ENCODE measurements at regions not wholly inside any gene's neighbourhood (a gene's known extent, or its start where the extent isn't known, plus 50 kb on each side); places are given as distances from the start of the nearest gene placed in this dataset.

DNA sequence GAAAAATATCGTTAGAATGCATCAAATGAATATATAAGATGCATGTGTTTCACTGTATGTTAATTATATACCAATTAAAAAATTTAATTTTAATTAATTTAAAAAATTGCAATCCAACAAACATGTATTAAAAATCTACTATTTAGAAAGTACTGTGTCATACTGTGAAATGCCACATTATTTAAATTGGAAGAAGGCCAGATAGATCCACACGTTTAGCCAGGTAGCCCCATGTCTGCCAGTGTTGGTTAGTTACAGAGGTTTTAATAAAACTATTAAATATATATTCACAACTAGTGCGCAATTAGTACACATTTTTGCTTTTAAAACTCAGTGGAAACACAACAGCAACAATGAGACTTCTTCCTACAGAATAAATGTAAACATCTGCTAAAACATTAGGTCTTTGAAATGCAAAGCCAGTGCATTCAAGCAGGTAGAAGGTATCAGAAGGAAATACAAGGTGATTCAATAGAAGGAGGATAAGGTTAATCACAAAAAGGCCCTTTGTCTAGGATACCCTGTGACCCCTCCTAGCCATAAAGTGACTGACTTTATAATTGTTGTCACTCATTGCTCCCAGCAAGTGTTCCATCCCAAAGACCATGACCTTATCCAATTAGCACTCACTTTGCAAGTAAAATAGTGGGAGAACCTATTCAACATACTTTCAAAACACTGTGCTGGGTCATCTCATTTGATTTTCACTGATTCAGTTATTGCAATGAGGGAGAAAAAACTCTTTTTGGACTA, 211.5 kb downstream of the TTLL7 start:
- H3K4me1 ChIP-seq (ENCODE audit: insufficient read depth, low read length), result no peaks in the 10 kb centered on the region
- no peaks in the 10 kb centered on the region for H3K4me1 Mint-ChIP-seq (ENCODE audit: low read depth)
- no peak overlapping the region for H3K27ac Mint-ChIP-seq
- peaks cover 4% of the 10 kb centered on the region for H3K9me3 Mint-ChIP-seq
- no peak overlapping the region for H3K4me3 Mint-ChIP-seq
- TF ChIP-seq, protein P1, sequence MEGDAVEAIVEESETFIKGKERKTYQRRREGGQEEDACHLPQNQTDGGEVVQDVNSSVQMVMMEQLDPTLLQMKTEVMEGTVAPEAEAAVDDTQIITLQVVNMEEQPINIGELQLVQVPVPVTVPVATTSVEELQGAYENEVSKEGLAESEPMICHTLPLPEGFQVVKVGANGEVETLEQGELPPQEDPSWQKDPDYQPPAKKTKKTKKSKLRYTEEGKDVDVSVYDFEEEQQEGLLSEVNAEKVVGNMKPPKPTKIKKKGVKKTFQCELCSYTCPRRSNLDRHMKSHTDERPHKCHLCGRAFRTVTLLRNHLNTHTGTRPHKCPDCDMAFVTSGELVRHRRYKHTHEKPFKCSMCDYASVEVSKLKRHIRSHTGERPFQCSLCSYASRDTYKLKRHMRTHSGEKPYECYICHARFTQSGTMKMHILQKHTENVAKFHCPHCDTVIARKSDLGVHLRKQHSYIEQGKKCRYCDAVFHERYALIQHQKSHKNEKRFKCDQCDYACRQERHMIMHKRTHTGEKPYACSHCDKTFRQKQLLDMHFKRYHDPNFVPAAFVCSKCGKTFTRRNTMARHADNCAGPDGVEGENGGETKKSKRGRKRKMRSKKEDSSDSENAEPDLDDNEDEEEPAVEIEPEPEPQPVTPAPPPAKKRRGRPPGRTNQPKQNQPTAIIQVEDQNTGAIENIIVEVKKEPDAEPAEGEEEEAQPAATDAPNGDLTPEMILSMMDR (IDR thresholded peaks at IDR 0.05), result no peak
- no peaks in the 10 kb centered on the region for H3K27me3 Mint-ChIP-seq
- DNase-seq (no peak), ATAC-seq (ENCODE audit: poor library complexity) (no peak)
- peaks cover 0 to 8% of the 10 kb centered on the region in 2 experiments for H3K9me3 ChIP-seq (ENCODE audit: control insufficient read depth in 1 of 2, insufficient read depth in 1 of 2, low read length in 2 of 2)
- no peaks in the 10 kb centered on the region for H3K36me3 ChIP-seq (ENCODE audit: insufficient read depth, low read length)
- ChIA-PET CTCF (no interaction called here), POLR2A (no interaction called here)
- no peaks in the 10 kb centered on the region for H3K36me3 Mint-ChIP-seq (ENCODE audit: low read depth)
- intact Hi-C loops (cut with DNase I, micrococcal nuclease), result no loop called here
- no peak overlapping the region for H3K4me3 ChIP-seq (ENCODE audit: low read length)
- H3K27me3 ChIP-seq (ENCODE audit: control insufficient read depth in 1 of 2, insufficient read depth in 2 of 2, low read length in 2 of 2), result no peaks in the 10 kb centered on the region
- no peak overlapping the region for H3K27ac ChIP-seq (ENCODE audit: low read depth in 1 of 2, low read length in 2 of 2)

DNA sequence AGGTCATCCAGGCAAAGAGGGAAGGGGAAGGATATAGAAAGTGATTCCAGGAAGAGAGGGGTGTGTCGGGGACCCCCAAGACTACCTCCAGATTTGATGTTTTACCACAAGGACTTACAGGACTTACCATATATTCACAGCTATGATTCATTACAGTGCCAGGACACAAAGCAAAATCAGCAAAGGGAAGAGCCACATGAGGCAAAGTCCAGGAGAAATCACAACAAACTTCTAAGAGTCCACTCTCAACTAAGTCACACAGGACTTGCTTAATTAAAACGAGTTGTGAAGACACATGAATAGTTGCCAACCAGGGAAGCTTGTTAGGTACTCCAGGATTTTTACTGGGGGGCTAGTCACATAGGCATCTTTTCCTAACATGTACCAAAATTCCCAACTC, 217.3 kb downstream of the TTLL7 start:
- no peaks in the 10 kb centered on the region for H3K36me3 ChIP-seq (ENCODE audit: insufficient read depth, low read length)
- no peaks in the 10 kb centered on the region for H3K27me3 Mint-ChIP-seq
- no peaks in the 10 kb centered on the region for H3K27me3 ChIP-seq (ENCODE audit: control insufficient read depth in 1 of 2, insufficient read depth in 2 of 2, low read length in 2 of 2)
- CTCF ChIA-PET, result no interaction called here
- no peaks in the 10 kb centered on the region for H3K4me1 ChIP-seq (ENCODE audit: insufficient read depth, low read length)
- DNase-seq (no peak), ATAC-seq (ENCODE audit: poor library complexity) (no peak)
- H3K36me3 Mint-ChIP-seq (ENCODE audit: low read depth), result no peaks in the 10 kb centered on the region
- no peak overlapping the region for H3K4me3 ChIP-seq (ENCODE audit: low read length)
- H3K9me3 Mint-ChIP-seq, result peaks cover 4% of the 10 kb centered on the region
- H3K27ac ChIP-seq (ENCODE audit: low read depth in 1 of 2, low read length in 2 of 2), result no peak overlapping the region
- POLR2A ChIA-PET, result no interaction called here
- peaks cover 0 to 8% of the 10 kb centered on the region in 2 experiments for H3K9me3 ChIP-seq (ENCODE audit: control insufficient read depth in 1 of 2, insufficient read depth in 1 of 2, low read length in 2 of 2)
- H3K4me3 Mint-ChIP-seq, result no peak overlapping the region
- TF ChIP-seq, protein P1 (IDR thresholded peaks at IDR 0.05), result no peak
- intact Hi-C loops (cut with DNase I, micrococcal nuclease), result no loop called here
- no peak overlapping the region for H3K27ac Mint-ChIP-seq
- no peaks in the 10 kb centered on the region for H3K4me1 Mint-ChIP-seq (ENCODE audit: low read depth)

DNA sequence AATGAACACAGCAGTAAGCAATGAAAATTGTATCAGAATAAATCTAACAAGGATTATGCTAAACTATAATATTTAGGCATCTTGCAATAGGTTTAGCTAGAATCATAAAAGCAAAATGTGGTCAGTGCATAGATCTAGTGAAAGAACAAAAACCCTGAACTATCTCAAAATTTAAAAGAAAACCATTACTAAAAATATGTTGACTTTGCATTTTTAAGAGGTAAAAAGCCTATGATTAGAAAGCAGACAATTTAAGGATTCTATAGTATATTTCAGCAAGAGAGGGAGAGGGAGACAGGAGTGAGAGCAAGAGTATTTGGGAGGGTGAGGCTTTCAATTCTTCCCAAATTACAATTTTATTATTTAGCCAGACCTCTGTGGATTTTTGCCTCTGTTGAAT, 219.4 kb downstream of the TTLL7 start:
- intact Hi-C loops (cut with DNase I, micrococcal nuclease), result no loop called here
- no peaks in the 10 kb centered on the region for H3K36me3 ChIP-seq (ENCODE audit: insufficient read depth, low read length)
- DNase-seq (no peak), ATAC-seq (ENCODE audit: poor library complexity) (no peak)
- Mint-ChIP-seq H3K27ac (no peak overlapping the region), H3K4me1 (ENCODE audit: low read depth) (no peaks in the 10 kb centered on the region), H3K4me3 (no peak overlapping the region), H3K9me3 (peaks cover 4% of the 10 kb centered on the region), H3K36me3 (ENCODE audit: low read depth) (no peaks in the 10 kb centered on the region), H3K27me3 (no peaks in the 10 kb centered on the region)
- peaks cover 0 to 8% of the 10 kb centered on the region in 2 experiments for H3K9me3 ChIP-seq (ENCODE audit: control insufficient read depth in 1 of 2, insufficient read depth in 1 of 2, low read length in 2 of 2)
- no peak overlapping the region for H3K27ac ChIP-seq (ENCODE audit: low read depth in 1 of 2, low read length in 2 of 2)
- H3K4me3 ChIP-seq (ENCODE audit: low read length), result no peak overlapping the region
- TF ChIP-seq, protein P1 (IDR thresholded peaks at IDR 0.05), result no peak
- ChIA-PET CTCF (no interaction called here), POLR2A (interaction anchor here (1.1 kb wide), 1 partner anchor 24 kb away, joined by 4 read pairs; no protein-coding TSS in a partner anchor)
- H3K27me3 ChIP-seq (ENCODE audit: control insufficient read depth in 1 of 2, insufficient read depth in 2 of 2, low read length in 2 of 2), result no peaks in the 10 kb centered on the region
- H3K4me1 ChIP-seq (ENCODE audit: insufficient read depth, low read length), result no peaks in the 10 kb centered on the region
